HepG2 (cell line): ENCODE measurements at regions not wholly inside any gene's neighbourhood (a gene's known extent, or its start where the extent isn't known, plus 50 kb on each side); places are given as distances from the start of the nearest gene placed in this dataset.

Experiments
- ATAC-seq: fragments of 200-7000 bp; cut with Tn5 transposase; 3 replicates; pipeline ENCODE4 v1.9.1; 2020; ENCODE audit warnings: mild to moderate bottlenecking, moderate library complexity
- BruUV-seq: library from RNA; stranded (reverse); fragments of 400-500 nt; replicated peaks from 2 replicates; lab custom pipeline; 2021; lab: Mats Ljungman, UMichigan
- CTCF ChIA-PET: fragments of 300-600 bp; formaldehyde crosslinking; extraction: SDS; loops from one replicate; lab custom pipeline; 2021; ENCODE audit warnings: low total read pairs, inconsistent platforms, low intra/inter-chr PET ratio; lab: Yijun Ruan, JAX
- POLR2A ChIA-PET: fragments of 350-600 bp; sonication (Branson Sonifier 250); formaldehyde crosslinking; loops from one replicate; lab custom pipeline; 2020; ENCODE audit warnings: antibody characterized with exemption, inconsistent platforms; lab: Yijun Ruan, JAX
- DNase-seq: peaks from one replicate; pipeline ENCODE4 v3.0.0-alpha.2; 2015; ENCODE audit warnings: low spot score
- FAIRE-seq: peaks from 3 replicates; lab custom pipeline; 2011; peaks lifted over from hg19 to GRCh38; lab: Jason Lieb, UNC
- H2AFZ ChIP-seq: one replicate; pipeline ENCODE4 v1.6.1; 2011; ENCODE audit warnings: low read length, inconsistent platforms
- H3K27ac ChIP-seq: fragments of 300-600 bp; 3 replicates; pipeline ENCODE4 v1.8.0; 2011; ENCODE audit warnings: mixed run types, mild to moderate bottlenecking, mixed read lengths, low read length, inconsistent platforms; ENCODE audit not compliant: insufficient read depth; ENCODE audit errors: extremely low read length
- H3K27me3 ChIP-seq, 2 experiments: fragments of 200-600 bp in 1 of 2; 2 replicates in 1 of 2; 3 replicates in 1 of 2; pipeline versions ENCODE4 v1.6.0 to v1.8.0; 2011; ENCODE audit warnings: low read length in 2 of 2, mild to moderate bottlenecking in 2 of 2, moderate library complexity in 2 of 2, inconsistent platforms in 1 of 2; ENCODE audit not compliant: insufficient read depth in 2 of 2, control insufficient read depth in 1 of 2
- H3K36me3 ChIP-seq, 2 experiments: fragments of 200-600 bp in 1 of 2; replicated peaks in 1 of 2; 2 replicates in 1 of 2; 3 replicates in 1 of 2; pipeline versions ENCODE4 v1.5.1 to v1.8.0; 2011; ENCODE audit warnings: low read length in 2 of 2, inconsistent platforms in 1 of 2; ENCODE audit not compliant: insufficient read depth in 2 of 2, control insufficient read depth in 1 of 2
- H3K4me1 ChIP-seq: 2 replicates; pipeline ENCODE4 v1.5.1; 2012; ENCODE audit warnings: low read length, inconsistent platforms; ENCODE audit not compliant: insufficient read depth
- H3K4me2 ChIP-seq: 2 replicates; pipeline ENCODE4 v1.6.0; 2011; ENCODE audit warnings: low read depth, low read length, inconsistent platforms
- H3K4me3 ChIP-seq, 3 experiments: fragments of 200-600 bp in 1 of 3; sonication (generic), shearing (Covaris generic) in 1 of 3; replicated peaks in 1 of 3; 2 replicates each; pipeline ENCODE4 v1.5.1; 2011 to 2016; ENCODE audit warnings: low read length in 3 of 3, inconsistent platforms in 2 of 3, low read depth in 2 of 3, mild to moderate bottlenecking in 2 of 3, control low read depth in 1 of 3, mixed read lengths in 1 of 3; ENCODE audit not compliant: insufficient read depth in 1 of 3
- H3K79me2 ChIP-seq: one replicate; pipeline ENCODE4 v1.6.1; 2011; ENCODE audit warnings: low read length, inconsistent platforms; ENCODE audit not compliant: insufficient read depth
- H3K9ac ChIP-seq: 2 replicates; pipeline ENCODE4 v1.6.0; 2011; ENCODE audit warnings: mild to moderate bottlenecking, low read depth, low read length, inconsistent platforms; ENCODE audit not compliant: insufficient read depth
- H3K9me3 ChIP-seq: 2 replicates; pipeline ENCODE4 v1.5.1; 2012; ENCODE audit warnings: mild to moderate bottlenecking, low read length
- H4K20me1 ChIP-seq: 2 replicates; pipeline ENCODE4 v1.6.0; 2011; ENCODE audit warnings: inconsistent platforms, mild to moderate bottlenecking, low read length, moderate library complexity; ENCODE audit not compliant: insufficient read depth
- GATAD1 ChIP-seq: IDR thresholded peaks from 2 replicates; pipeline ENCODE4 v1.6.1; 2016; ENCODE audit warnings: missing genetic modification reagents, missing compliant biosample characterization
- GPN1 ChIP-seq: sonication (generic); formaldehyde crosslinking; IDR thresholded peaks from 2 replicates; pipeline ENCODE4 v1.5.1; 2020; ENCODE audit warnings: missing genetic modification reagents, borderline replicate concordance
- GRHL1 ChIP-seq: sonication (generic); formaldehyde crosslinking; conservative IDR thresholded peaks from 2 replicates; pipeline ENCODE4 v1.8.0; 2022; ENCODE audit warnings: missing genetic modification reagents
- HNRNPK ChIP-seq: fragments of 200-400 bp; formaldehyde crosslinking; IDR thresholded peaks from 2 replicates; pipeline ENCODE4 v1.6.1; 2018; ENCODE audit warnings: low read length, low read depth, moderate library complexity, mild to moderate bottlenecking; ENCODE audit not compliant: poor library complexity, severe bottlenecking
- KLF11 ChIP-seq: IDR thresholded peaks from 2 replicates; pipeline ENCODE4 v1.6.1; 2016; ENCODE audit warnings: missing compliant biosample characterization
- KLF9 ChIP-seq: IDR thresholded peaks from 2 replicates; pipeline ENCODE4 v1.6.1; 2016; ENCODE audit warnings: low read depth
- KMT2A ChIP-seq: sonication (generic); formaldehyde crosslinking; IDR thresholded peaks from 2 replicates; pipeline ENCODE4 v1.4.0; 2020; ENCODE audit warnings: missing genetic modification reagents
- NBN ChIP-seq: fragments of 450-650 bp; conservative IDR thresholded peaks from 2 replicates; pipeline ENCODE4 v1.6.1; 2017
- NRL ChIP-seq: sonication (generic); formaldehyde crosslinking; IDR thresholded peaks from 2 replicates; pipeline ENCODE4 v1.5.0; 2020; ENCODE audit warnings: missing genetic modification reagents, mild to moderate bottlenecking, moderate library complexity, borderline replicate concordance
- PAF1 ChIP-seq: IDR thresholded peaks from 2 replicates; pipeline ENCODE4 v1.6.1; 2016; ENCODE audit warnings: missing genetic modification reagents, missing compliant biosample characterization
- PAXIP1 ChIP-seq: sonication (generic); formaldehyde crosslinking; conservative IDR thresholded peaks from 2 replicates; pipeline ENCODE4 v1.4.0; 2020; ENCODE audit warnings: mild to moderate bottlenecking, missing genetic modification reagents, moderate library complexity
- SCMH1 ChIP-seq: sonication (generic); formaldehyde crosslinking; IDR thresholded peaks from 2 replicates; pipeline ENCODE4 v1.9.0; 2021; ENCODE audit warnings: missing genetic modification reagents, mild to moderate bottlenecking, borderline replicate concordance
- TFDP1 ChIP-seq: IDR thresholded peaks from 2 replicates; pipeline ENCODE4 v1.6.1; 2016; ENCODE audit warnings: missing compliant biosample characterization, missing genetic modification reagents, borderline replicate concordance
- TMF1 ChIP-seq: sonication (generic); formaldehyde crosslinking; IDR thresholded peaks from 2 replicates; pipeline ENCODE4 v1.8.1; 2022; ENCODE audit warnings: low read depth, missing genetic modification reagents
- TRIM24 ChIP-seq: sonication (generic); formaldehyde crosslinking; IDR thresholded peaks from 2 replicates; pipeline ENCODE4 v1.8.0; 2022; ENCODE audit warnings: mild to moderate bottlenecking, missing genetic modification reagents
- ZNF235 ChIP-seq: sonication (generic); formaldehyde crosslinking; IDR thresholded peaks from 2 replicates; pipeline ENCODE4 v1.8.1; 2023; ENCODE audit warnings: mild to moderate bottlenecking, missing genetic modification reagents, borderline replicate concordance
- ZNF530 ChIP-seq: sonication (generic); formaldehyde crosslinking; IDR thresholded peaks from 2 replicates; pipeline ENCODE4 v1.5.0; 2020; ENCODE audit warnings: low read depth, mild to moderate bottlenecking, missing genetic modification reagents
- WGBS: methylation state at CpG from one replicate; pipeline ENCODE4 v1.1.6; 2017; ENCODE audit warnings: low lambda C conversion rate; 5-methylcytosine and 5-hydroxymethylcytosine counted together
- in situ Hi-C: cut with HindIII; loops from 2 replicates; pipeline ENCODE4 v1.10.0; 2017; ENCODE audit warnings: low pct_unique_long_range_greater_than_20kb; ENCODE audit not compliant: extremely low pct_ligation_motif_present
- intact Hi-C: fragments of 100-400 bp; cut with micrococcal nuclease; formaldehyde crosslinking; loops from one replicate; pipeline ENCODE4 v1.10.0; 2022; ENCODE audit not compliant: unreplicated experiment
- TF ChIP-seq, protein P1 (sequence below): sonication (generic); formaldehyde crosslinking; IDR thresholded peaks from 2 replicates; pipeline ENCODE4 v1.8.1; 2023; ENCODE audit warnings: mild to moderate bottlenecking, missing genetic modification reagents
- TF ChIP-seq, protein P2 (sequence below): sonication (generic); formaldehyde crosslinking; IDR thresholded peaks from 2 replicates; pipeline ENCODE4 v1.4.0; 2020; ENCODE audit warnings: missing genetic modification reagents

- CTCF ChIA-PET, result no interaction called here
- no peak for ATAC-seq
- TF ChIP-seq KLF11 (CRISPR knock-in tag) (no peak), NRL (CRISPR knock-in tag) (no peak), TFDP1 (CRISPR knock-in tag) (no peak), GRHL1 (CRISPR knock-in tag) (no peak), ZNF235 (CRISPR knock-in tag) (no peak), ZNF530 (CRISPR knock-in tag) (no peak), KMT2A (CRISPR knock-in tag) (no peak), TRIM24 (no peak), PAF1 (CRISPR knock-in tag) (no peak), NBN (no peak), HNRNPK (no peak), SCMH1 (CRISPR knock-in tag) (no peak), KLF9 (CRISPR knock-in tag) (no peak), TMF1 (no peak), GATAD1 (CRISPR knock-in tag) (no peak), GPN1 (CRISPR knock-in tag) (no peak), PAXIP1 (CRISPR knock-in tag) (no peak)
- TF ChIP-seq, protein P1, sequence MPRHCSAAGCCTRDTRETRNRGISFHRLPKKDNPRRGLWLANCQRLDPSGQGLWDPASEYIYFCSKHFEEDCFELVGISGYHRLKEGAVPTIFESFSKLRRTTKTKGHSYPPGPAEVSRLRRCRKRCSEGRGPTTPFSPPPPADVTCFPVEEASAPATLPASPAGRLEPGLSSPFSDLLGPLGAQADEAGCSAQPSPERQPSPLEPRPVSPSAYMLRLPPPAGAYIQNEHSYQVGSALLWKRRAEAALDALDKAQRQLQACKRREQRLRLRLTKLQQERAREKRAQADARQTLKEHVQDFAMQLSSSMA (CRISPR knock-in tag), result no peak
- TF ChIP-seq, protein P2, sequence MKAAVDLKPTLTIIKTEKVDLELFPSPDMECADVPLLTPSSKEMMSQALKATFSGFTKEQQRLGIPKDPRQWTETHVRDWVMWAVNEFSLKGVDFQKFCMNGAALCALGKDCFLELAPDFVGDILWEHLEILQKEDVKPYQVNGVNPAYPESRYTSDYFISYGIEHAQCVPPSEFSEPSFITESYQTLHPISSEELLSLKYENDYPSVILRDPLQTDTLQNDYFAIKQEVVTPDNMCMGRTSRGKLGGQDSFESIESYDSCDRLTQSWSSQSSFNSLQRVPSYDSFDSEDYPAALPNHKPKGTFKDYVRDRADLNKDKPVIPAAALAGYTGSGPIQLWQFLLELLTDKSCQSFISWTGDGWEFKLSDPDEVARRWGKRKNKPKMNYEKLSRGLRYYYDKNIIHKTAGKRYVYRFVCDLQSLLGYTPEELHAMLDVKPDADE, result no peak
Measured at GRCh38 chr13:24615114-24615513, 65.1 kb upstream of the ATP12A start.

More at GRCh38 chr13:24615114-24615513, 65.1 kb upstream of the ATP12A start:
- Histone ChIP-seq H3K9ac (no peak overlapping the region), H3K27me3 (peaks cover 4 to 22% of the 10 kb centered on the region in 2 experiments; a peak in 3 of 5 replicates), H2AFZ (no peak overlapping the region), H3K4me1 (no peaks in the 10 kb centered on the region), H3K79me2 (no peaks in the 10 kb centered on the region), H4K20me1 (no peaks in the 10 kb centered on the region), H3K36me3 (no peaks in the 10 kb centered on the region), H3K27ac (no peak overlapping the region), H3K4me3 (no peak overlapping the region), H3K9me3 (no peaks in the 10 kb centered on the region), H3K4me2 (no peak overlapping the region)
- POLR2A ChIA-PET, result no interaction called here
- FAIRE-seq, result no peak
- intact Hi-C loops, result no loop called here
- BruUV-seq, result no TSS peak
- 14% methylated on average over 8 of the region's 9 CpGs for WGBS
- no peak for DNase-seq
- in situ Hi-C loops, result no loop called here
